Sigmoid colon (tissue), 6 donors: ENCODE measurements at regions not wholly inside any gene's neighbourhood (a gene's known extent, or its start where the extent isn't known, plus 50 kb on each side); places are given as distances from the start of the nearest gene placed in this dataset.

Experiments used
- DNase-seq: peaks from one replicate; pipeline ENCODE4 v3.0.0-alpha.2; 2019
- H3K27ac ChIP-seq, 4 donors: fragments of 200-600 bp; sonication (generic); one replicate each; pipeline ENCODE4 v1.5.1; 2016 to 2019; ENCODE audit warnings: mild to moderate bottlenecking in 1 of 4
- H3K27me3 ChIP-seq, 3 donors: fragments of 200-600 bp; sonication (generic); one replicate each; pipeline ENCODE4 v1.5.1; 2019; ENCODE audit warnings: mild to moderate bottlenecking in 1 of 3
- H3K36me3 ChIP-seq, 4 donors: fragments of 200-600 bp; sonication (generic); one replicate each; pipeline ENCODE4 v1.5.1; 2016 to 2019
- H3K4me1 ChIP-seq, 4 donors: fragments of 200-600 bp; sonication (generic); one replicate each; pipeline ENCODE4 v1.5.1; 2017 to 2019
- H3K4me3 ChIP-seq, 4 donors: fragments of 200-600 bp; sonication (generic); one replicate each; pipeline ENCODE4 v1.5.1; 2017 to 2019; ENCODE audit warnings: mild to moderate bottlenecking in 2 of 4, moderate library complexity in 1 of 4
- H3K9me3 ChIP-seq, 4 donors: fragments of 200-600 bp in 3 of 4; sonication (generic) in 3 of 4; one replicate each; pipeline versions ENCODE4 v1.5.1 to v1.6.1; 2013 to 2019
- EP300 ChIP-seq, 4 donors: sonication (generic); formaldehyde crosslinking; IDR thresholded peaks; one replicate each; pipeline ENCODE4 v1.6.1; 2017; ENCODE audit warnings: antibody characterized with exemption in 4 of 4
- POLR2A ChIP-seq, 2 donors: fragments of 450-650 bp; IDR thresholded peaks; one replicate each; pipeline ENCODE4 v1.6.1; 2016; ENCODE audit warnings: antibody characterized with exemption in 2 of 2, mild to moderate bottlenecking in 2 of 2, moderate library complexity in 2 of 2
- POLR2AphosphoS5 ChIP-seq, 4 donors: sonication (generic); formaldehyde crosslinking; IDR thresholded peaks; one replicate each; pipeline ENCODE4 v1.6.1; 2017; ENCODE audit warnings: antibody characterized with exemption in 4 of 4
- WGBS, 2 donors: extraction: QIAGEN DNeasy Blood & Tissue Kit; methylation state at CpG; one replicate each; pipeline ENCODE4 v1.1.7; 2013; 5-methylcytosine and 5-hydroxymethylcytosine counted together
- intact Hi-C: fragments of 100-400 bp; cut with DNase I; formaldehyde crosslinking; loops from one replicate; pipeline ENCODE4 v1.15.1; 2023
- TF ChIP-seq, protein P1 (sequence below), 4 experiments: fragments of 450-650 bp in 3 of 4; fragments of 200-600 bp in 1 of 4; IDR thresholded peaks; one replicate each; pipeline ENCODE4 v1.5.1; 2016 to 2019; ENCODE audit warnings: antibody characterized with exemption in 4 of 4, mild to moderate bottlenecking in 3 of 4, moderate library complexity in 2 of 4
- donor health status: healthy with polysubstance abuse.
- donor health status: healthy.

- DNase-seq: no peak
- Histone ChIP-seq H3K27ac (no peak overlapping the region), H3K27me3 (no peaks in the 10 kb centered on the region), H3K4me1 (peaks cover 0 to 4% (median 0%) of the 10 kb centered on the region in 4 donors), H3K36me3 (no peaks in the 10 kb centered on the region), H3K4me3 (no peak overlapping the region), H3K9me3 (no peaks in the 10 kb centered on the region)
- TF ChIP-seq POLR2A (IDR thresholded peaks at IDR 0.05) (no peak), POLR2AphosphoS5 (IDR thresholded peaks at IDR 0.05) (no peak), EP300 (IDR thresholded peaks at IDR 0.05) (no peak)
- TF ChIP-seq, protein P1, sequence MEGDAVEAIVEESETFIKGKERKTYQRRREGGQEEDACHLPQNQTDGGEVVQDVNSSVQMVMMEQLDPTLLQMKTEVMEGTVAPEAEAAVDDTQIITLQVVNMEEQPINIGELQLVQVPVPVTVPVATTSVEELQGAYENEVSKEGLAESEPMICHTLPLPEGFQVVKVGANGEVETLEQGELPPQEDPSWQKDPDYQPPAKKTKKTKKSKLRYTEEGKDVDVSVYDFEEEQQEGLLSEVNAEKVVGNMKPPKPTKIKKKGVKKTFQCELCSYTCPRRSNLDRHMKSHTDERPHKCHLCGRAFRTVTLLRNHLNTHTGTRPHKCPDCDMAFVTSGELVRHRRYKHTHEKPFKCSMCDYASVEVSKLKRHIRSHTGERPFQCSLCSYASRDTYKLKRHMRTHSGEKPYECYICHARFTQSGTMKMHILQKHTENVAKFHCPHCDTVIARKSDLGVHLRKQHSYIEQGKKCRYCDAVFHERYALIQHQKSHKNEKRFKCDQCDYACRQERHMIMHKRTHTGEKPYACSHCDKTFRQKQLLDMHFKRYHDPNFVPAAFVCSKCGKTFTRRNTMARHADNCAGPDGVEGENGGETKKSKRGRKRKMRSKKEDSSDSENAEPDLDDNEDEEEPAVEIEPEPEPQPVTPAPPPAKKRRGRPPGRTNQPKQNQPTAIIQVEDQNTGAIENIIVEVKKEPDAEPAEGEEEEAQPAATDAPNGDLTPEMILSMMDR (IDR thresholded peaks at IDR 0.05): no peak
- intact Hi-C loops: no loop called here
- 64 to 84% methylated on average over 2 of the region's 2 CpGs for WGBS, 2 donors
Measured at GRCh38 chr12:105769486-105769885, 369.3 kb downstream of the NUAK1 start.

DNA sequence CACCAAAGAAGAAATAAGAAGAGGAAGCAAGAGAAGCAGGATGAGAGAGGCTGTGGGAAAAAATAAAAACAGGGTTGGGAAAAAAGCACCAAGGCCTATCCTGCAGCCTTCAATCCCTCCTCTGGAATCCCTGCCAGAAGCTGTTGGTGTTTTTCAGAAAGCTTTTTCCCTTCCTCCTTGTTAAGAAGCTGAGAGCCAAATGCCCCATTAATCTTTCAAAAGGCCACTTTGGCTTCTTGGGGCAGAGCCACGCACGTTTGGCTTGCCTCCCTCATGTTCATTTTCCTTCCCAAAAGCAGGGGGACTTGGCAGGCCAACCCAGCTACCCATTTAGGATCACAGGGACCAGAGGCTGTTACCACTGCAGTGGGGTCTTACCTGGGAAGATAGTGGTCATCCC lies 365.3 kb downstream of the NUAK1 start:
- TF ChIP-seq, protein P1 (IDR thresholded peaks at IDR 0.05): no peak
- TF ChIP-seq POLR2A (IDR thresholded peaks at IDR 0.05) (no peak), EP300 (IDR thresholded peaks at IDR 0.05) (no peak), POLR2AphosphoS5 (IDR thresholded peaks at IDR 0.05) (no peak)
- 56 to 69% methylated on average over 2 of the region's 2 CpGs for WGBS, 2 donors
- Histone ChIP-seq H3K4me3 (no peak overlapping the region), H3K27ac (no peak overlapping the region), H3K4me1 (peaks cover 0 to 4% (median 0%) of the 10 kb centered on the region in 4 donors), H3K27me3 (no peaks in the 10 kb centered on the region), H3K9me3 (no peaks in the 10 kb centered on the region), H3K36me3 (no peaks in the 10 kb centered on the region)
- intact Hi-C loops: no loop called here
- DNase-seq: no peak

- DNase-seq: no peak
- intact Hi-C loops: no loop called here
- H3K27me3 ChIP-seq: no peaks in the 10 kb centered on the region
- no peak overlapping the region for H3K27ac ChIP-seq
- peaks cover 0 to 4% (median 0%) of the 10 kb centered on the region in 4 donors for H3K4me1 ChIP-seq
- no peaks in the 10 kb centered on the region for H3K36me3 ChIP-seq
- TF ChIP-seq EP300 (IDR thresholded peaks at IDR 0.05): no peak
- H3K4me3 ChIP-seq: no peak overlapping the region
- WGBS, 2 donors: 59 to 94% methylated on average over 5 of the region's 5 CpGs
- no peaks in the 10 kb centered on the region for H3K9me3 ChIP-seq
Measured at GRCh38 chr12:105774037-105774436, 364.7 kb downstream of the NUAK1 start.

GRCh38 chr12:105775343-105775742 lies 363.4 kb downstream of the NUAK1 start:
- no peaks in the 10 kb centered on the region for H3K36me3 ChIP-seq
- H3K9me3 ChIP-seq: no peaks in the 10 kb centered on the region
- peaks cover 0 to 4% (median 0%) of the 10 kb centered on the region in 4 donors for H3K4me1 ChIP-seq
- intact Hi-C loops: no loop called here
- H3K4me3 ChIP-seq: no peak overlapping the region
- TF ChIP-seq, protein P1 (IDR thresholded peaks at IDR 0.05): no peak
- TF ChIP-seq POLR2A (IDR thresholded peaks at IDR 0.05) (no peak), POLR2AphosphoS5 (IDR thresholded peaks at IDR 0.05) (no peak), EP300 (IDR thresholded peaks at IDR 0.05) (no peak)
- no peak for DNase-seq
- no peaks in the 10 kb centered on the region for H3K27me3 ChIP-seq
- WGBS, 2 donors: 63 to 83% methylated on average over 3 of the region's 3 CpGs
- no peak overlapping the region for H3K27ac ChIP-seq

GRCh38 chr12:105783983-105784947 lies 354.5 kb downstream of the NUAK1 start:
- peaks cover 0 to 10% (median 0%) of the 10 kb centered on the region in 4 donors for H3K4me1 ChIP-seq
- H3K27ac ChIP-seq: no peak overlapping the region
- no peaks in the 10 kb centered on the region for H3K27me3 ChIP-seq
- H3K4me3 ChIP-seq: no peak overlapping the region
- no peak for TF ChIP-seq POLR2AphosphoS5 (IDR thresholded peaks at IDR 0.05)
- TF ChIP-seq, protein P1 (IDR thresholded peaks at IDR 0.05): no peak
- no peak for TF ChIP-seq POLR2A (IDR thresholded peaks at IDR 0.05)
- no peak for TF ChIP-seq EP300 (IDR thresholded peaks at IDR 0.05)
- H3K9me3 ChIP-seq: no peaks in the 10 kb centered on the region
- no peaks in the 10 kb centered on the region for H3K36me3 ChIP-seq
- no peak for DNase-seq
- 58 to 77% methylated on average over 8 of the region's 8 CpGs for WGBS, 2 donors
- intact Hi-C loops: no loop called here
